DND-41 (cell line): ENCODE measurements at regions not wholly inside any gene's neighbourhood (a gene's known extent, or its start where the extent isn't known, plus 50 kb on each side); places are given as distances from the start of the nearest gene placed in this dataset.

Experiments used
- CTCF ChIP-seq: IDR thresholded peaks from 2 replicates; pipeline ENCODE4 v1.5.1; 2012; ENCODE audit warnings: borderline replicate concordance, low read length, moderate library complexity, mild to moderate bottlenecking; ENCODE audit not compliant: poor library complexity, severe bottlenecking; ENCODE audit errors: extremely low read depth
- EZH2 ChIP-seq: IDR thresholded peaks from 3 replicates; pipeline ENCODE4 v1.6.1; 2012; ENCODE audit warnings: borderline replicate concordance, low read depth, mild to moderate bottlenecking, moderate library complexity, low read length, inconsistent platforms; ENCODE audit not compliant: severe bottlenecking

- no peak for TF ChIP-seq CTCF
- no peak for TF ChIP-seq EZH2
Measured at GRCh38 chr12:115770643-115771042, 506.9 kb downstream of the MED13L start.
